Type B pancreatic cell (in vitro differentiated cells): ENCODE measurements at regions not wholly inside any gene's neighbourhood (a gene's known extent, or its start where the extent isn't known, plus 50 kb on each side); places are given as distances from the start of the nearest gene placed in this dataset.

Experiments used
- DNase-seq: peaks from one replicate; pipeline ENCODE4 v3.0.0; 2021; ENCODE audit warnings: mixed read lengths; ENCODE audit not compliant: unreplicated experiment; ENCODE audit errors: extremely low spot score
- H3K27ac Mint-ChIP-seq: 2 replicates; pipeline ENCODE4 v1.8.0; 2021; ENCODE audit warnings: mild to moderate bottlenecking, mixed read lengths
- H3K27me3 Mint-ChIP-seq: 2 replicates; pipeline ENCODE4 v1.8.0; 2021; ENCODE audit warnings: mixed read lengths
- H3K36me3 Mint-ChIP-seq: 2 replicates; pipeline ENCODE4 v1.8.0; 2021; ENCODE audit warnings: mixed read lengths
- H3K4me1 Mint-ChIP-seq: one replicate; pipeline ENCODE4 v1.8.0; 2021; ENCODE audit warnings: mixed read lengths; ENCODE audit not compliant: unreplicated experiment
- H3K4me3 Mint-ChIP-seq: 2 replicates; pipeline ENCODE4 v1.8.0; 2021; ENCODE audit warnings: mild to moderate bottlenecking, mixed read lengths
- H3K9me3 Mint-ChIP-seq: 2 replicates; pipeline ENCODE4 v1.8.0; 2021; ENCODE audit warnings: mixed read lengths
- CTCF ChIP-seq: fragments of 200-600 bp; sonication (generic); conservative IDR thresholded peaks from 2 replicates; pipeline ENCODE4 v1.5.0; 2021; ENCODE audit warnings: antibody characterized with exemption, mild to moderate bottlenecking

- no peaks in the 10 kb centered on the region for H3K36me3 Mint-ChIP-seq
- H3K27me3 Mint-ChIP-seq, result peaks cover 30% of the 10 kb centered on the region
- H3K9me3 Mint-ChIP-seq, result no peaks in the 10 kb centered on the region
- no peak for DNase-seq
- H3K4me3 Mint-ChIP-seq, result no peak overlapping the region
- H3K4me1 Mint-ChIP-seq, result peaks cover 29% of the 10 kb centered on the region
- H3K27ac Mint-ChIP-seq, result no peak overlapping the region
- no peak for TF ChIP-seq CTCF
Measured at GRCh38 chr13:42658019-42658418, 84.1 kb downstream of the TNFSF11 start.

- Mint-ChIP-seq H3K27ac (no peak overlapping the region), H3K9me3 (no peaks in the 10 kb centered on the region), H3K27me3 (peaks cover 26% of the 10 kb centered on the region), H3K4me3 (no peak overlapping the region), H3K4me1 (peaks cover 15% of the 10 kb centered on the region), H3K36me3 (no peaks in the 10 kb centered on the region)
- TF ChIP-seq CTCF, result no peak
- DNase-seq, result no peak
Measured at GRCh38 chr13:42660333-42660965, 86.5 kb downstream of the TNFSF11 start.

- no peaks in the 10 kb centered on the region for H3K4me1 Mint-ChIP-seq
- H3K27me3 Mint-ChIP-seq, result no peaks in the 10 kb centered on the region
- peaks cover 14% of the 10 kb centered on the region for H3K9me3 Mint-ChIP-seq
- DNase-seq, result no peak
- H3K4me3 Mint-ChIP-seq, result no peak overlapping the region
- H3K36me3 Mint-ChIP-seq, result no peaks in the 10 kb centered on the region
- H3K27ac Mint-ChIP-seq, result no peak overlapping the region
- no peak for TF ChIP-seq CTCF
Measured at GRCh38 chr13:42667638-42668037, 93.7 kb downstream of the TNFSF11 start.

GRCh38 chr13:42671502-42671901 lies 97.5 kb downstream of the TNFSF11 start:
- peaks cover 5% of the 10 kb centered on the region for H3K9me3 Mint-ChIP-seq

GRCh38 chr13:42673677-42674076 lies 99.7 kb downstream of the TNFSF11 start:
- Mint-ChIP-seq H3K9me3 (no peaks in the 10 kb centered on the region), H3K36me3 (no peaks in the 10 kb centered on the region), H3K27me3 (no peaks in the 10 kb centered on the region), H3K4me3 (no peak overlapping the region), H3K4me1 (no peaks in the 10 kb centered on the region), H3K27ac (no peak overlapping the region)
- no peak for TF ChIP-seq CTCF
- no peak for DNase-seq

More at GRCh38 chr13:42671502-42671901, 97.5 kb downstream of the TNFSF11 start:
- no peaks in the 10 kb centered on the region for H3K36me3 Mint-ChIP-seq
- no peaks in the 10 kb centered on the region for H3K27me3 Mint-ChIP-seq
- TF ChIP-seq CTCF, result no peak
- H3K4me1 Mint-ChIP-seq, result no peaks in the 10 kb centered on the region
- H3K27ac Mint-ChIP-seq, result no peak overlapping the region
- H3K4me3 Mint-ChIP-seq, result no peak overlapping the region
- DNase-seq, result no peak

- Mint-ChIP-seq H3K27ac (no peak overlapping the region), H3K4me3 (no peak overlapping the region), H3K4me1 (no peaks in the 10 kb centered on the region), H3K9me3 (no peaks in the 10 kb centered on the region), H3K36me3 (no peaks in the 10 kb centered on the region), H3K27me3 (peaks cover 9% of the 10 kb centered on the region)
- no peak for TF ChIP-seq CTCF
- no peak for DNase-seq
Measured at GRCh38 chr13:42680748-42681147, 100.6 kb upstream of the FAM216B start.
